HG02759 (cell line): ENCODE measurements at regions not wholly inside any gene's neighbourhood (a gene's known extent, or its start where the extent isn't known, plus 50 kb on each side); places are given as distances from the start of the nearest gene placed in this dataset.
"Not testable (repeated sequence)": the region's sequence is repeated elsewhere in the genome, so short reads cannot be mapped to it uniquely, and the experiment has no call there.

ENCODE experiments used
- ATAC-seq: cut with Tn5 transposase; IDR thresholded peaks from one replicate; pipeline ENCODE4 v1.9.1; 2021; ENCODE audit warnings: mild to moderate bottlenecking, moderate library complexity; ENCODE audit not compliant: unreplicated experiment

GRCh38 chr1:163571950-163572349 is 250.2 kb downstream of the NUF2 start:
- no peak for ATAC-seq

GRCh38 chr1:163574119-163574518 is 252.4 kb downstream of the NUF2 start:
- ATAC-seq, result no peak

GRCh38 chr1:163580926-163581325 is 259.2 kb downstream of the NUF2 start:
- no peak for ATAC-seq

- no peak for ATAC-seq
These were observed 262.0 kb downstream of the NUF2 start for GRCh38 chr1:163583661-163584181.

- no peak for ATAC-seq
These were observed 264.0 kb downstream of the NUF2 start for GRCh38 chr1:163585796-163586195.

- no peak for ATAC-seq
These were observed 267.0 kb downstream of the NUF2 start for GRCh38 chr1:163588796-163589195.

- ATAC-seq, result no peak
These were observed 268.0 kb downstream of the NUF2 start for GRCh38 chr1:163589735-163590134.

- not testable (repeated sequence) for ATAC-seq
These were observed 269.4 kb downstream of the NUF2 start for GRCh38 chr1:163591131-163591530.

GRCh38 chr1:163592623-163593022 is 270.9 kb downstream of the NUF2 start:
- not testable (repeated sequence) for ATAC-seq

GRCh38 chr1:163596106-163596505 is 274.4 kb downstream of the NUF2 start:
- not testable (repeated sequence) for ATAC-seq

GRCh38 chr1:163596541-163597258 is 274.9 kb downstream of the NUF2 start:
- ATAC-seq, result no peak

- ATAC-seq, result no peak
These were observed 282.6 kb downstream of the NUF2 start for GRCh38 chr1:163604321-163604720.

GRCh38 chr1:163604896-163605295 is 283.1 kb downstream of the NUF2 start:
- ATAC-seq, result no peak

- ATAC-seq, result no peak
These were observed 287.2 kb downstream of the NUF2 start for GRCh38 chr1:163608979-163609378.

GRCh38 chr1:163609858-163610257 is 288.1 kb downstream of the NUF2 start:
- no peak for ATAC-seq

- ATAC-seq, result no peak
These were observed 288.7 kb downstream of the NUF2 start for GRCh38 chr1:163610486-163610885.

GRCh38 chr1:163614361-163614760 is 292.6 kb downstream of the NUF2 start:
- no peak for ATAC-seq

GRCh38 chr1:163628034-163628773 is 306.4 kb downstream of the NUF2 start:
- ATAC-seq, result no peak

- ATAC-seq, result no peak
These were observed 310.5 kb downstream of the NUF2 start for GRCh38 chr1:163632269-163632668.

- ATAC-seq, result no peak
These were observed 311.6 kb downstream of the NUF2 start for GRCh38 chr1:163633366-163633765.

GRCh38 chr1:163645676-163646075 is 323.9 kb downstream of the NUF2 start:
- not testable (repeated sequence) for ATAC-seq

- ATAC-seq, result no peak
These were observed 328.9 kb downstream of the NUF2 start for GRCh38 chr1:163650624-163651023.
